ENCODE measurements at regions not wholly inside any gene's neighbourhood (a gene's known extent, or its start where the extent isn't known, plus 50 kb on each side); places are given as distances from the start of the nearest gene placed in this dataset.
A peak's percentile ranks its signal among the peaks of the same experiment; 100 is the strongest.
"Not testable (repeated sequence)": the region's sequence is repeated elsewhere in the genome, so short reads cannot be mapped to it uniquely, and the experiment has no call there.

DNA sequence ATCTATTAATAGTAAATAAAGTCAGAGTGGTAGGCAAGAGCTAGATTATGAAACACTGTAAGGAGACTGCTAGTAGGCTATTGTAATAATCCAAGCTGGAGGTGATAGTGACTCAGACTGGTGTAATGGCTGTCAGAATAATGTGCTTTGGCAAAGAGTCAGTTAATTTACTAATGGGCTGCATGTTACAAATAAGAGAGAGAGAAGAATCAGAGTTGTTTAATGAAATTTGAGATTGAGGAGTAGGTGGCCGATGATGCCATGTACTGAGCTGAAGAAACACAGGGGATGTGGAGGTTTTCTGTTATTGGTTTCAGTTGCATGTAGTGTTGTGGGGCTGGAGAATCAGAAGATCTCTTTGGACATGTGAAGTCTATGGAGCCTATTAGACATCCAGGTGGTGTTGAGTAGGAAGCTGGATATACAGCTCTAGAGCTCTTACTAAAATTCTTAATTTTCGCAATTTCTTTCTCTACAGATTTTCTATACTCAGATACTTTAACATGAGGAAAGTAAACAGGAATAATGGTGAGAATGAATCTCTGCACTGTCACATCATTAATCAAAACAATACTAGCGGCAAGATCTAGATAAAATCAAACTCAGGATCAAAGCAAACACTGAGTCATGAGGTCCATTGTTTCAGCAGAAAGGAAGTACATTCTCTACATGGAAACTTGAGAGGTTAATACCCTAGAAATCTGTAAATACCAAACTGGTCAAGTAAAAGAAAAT lies 167.7 kb downstream of the SIM1 start:
- DNase-seq (ENCODE audit: low read depth in 1 of 2, low spot score in 1 of 2): peak in 1 of 2 donors; percentile 79
- Histone ChIP-seq H3K9me3 (ENCODE audit: low read depth) (no peaks in the 10 kb centered on the region), H3K4me1 (ENCODE audit: low read depth) (no peaks in the 10 kb centered on the region), H3K27me3 (no peaks in the 10 kb centered on the region), H3K27ac (no peak overlapping the region), H3K4me3 (no peak overlapping the region), H3K36me3 (no peaks in the 10 kb centered on the region)
- TF ChIP-seq, protein P1, sequence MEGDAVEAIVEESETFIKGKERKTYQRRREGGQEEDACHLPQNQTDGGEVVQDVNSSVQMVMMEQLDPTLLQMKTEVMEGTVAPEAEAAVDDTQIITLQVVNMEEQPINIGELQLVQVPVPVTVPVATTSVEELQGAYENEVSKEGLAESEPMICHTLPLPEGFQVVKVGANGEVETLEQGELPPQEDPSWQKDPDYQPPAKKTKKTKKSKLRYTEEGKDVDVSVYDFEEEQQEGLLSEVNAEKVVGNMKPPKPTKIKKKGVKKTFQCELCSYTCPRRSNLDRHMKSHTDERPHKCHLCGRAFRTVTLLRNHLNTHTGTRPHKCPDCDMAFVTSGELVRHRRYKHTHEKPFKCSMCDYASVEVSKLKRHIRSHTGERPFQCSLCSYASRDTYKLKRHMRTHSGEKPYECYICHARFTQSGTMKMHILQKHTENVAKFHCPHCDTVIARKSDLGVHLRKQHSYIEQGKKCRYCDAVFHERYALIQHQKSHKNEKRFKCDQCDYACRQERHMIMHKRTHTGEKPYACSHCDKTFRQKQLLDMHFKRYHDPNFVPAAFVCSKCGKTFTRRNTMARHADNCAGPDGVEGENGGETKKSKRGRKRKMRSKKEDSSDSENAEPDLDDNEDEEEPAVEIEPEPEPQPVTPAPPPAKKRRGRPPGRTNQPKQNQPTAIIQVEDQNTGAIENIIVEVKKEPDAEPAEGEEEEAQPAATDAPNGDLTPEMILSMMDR (IDR thresholded peaks at IDR 0.05; ENCODE audit: low read depth, low read length): no peak

DNA sequence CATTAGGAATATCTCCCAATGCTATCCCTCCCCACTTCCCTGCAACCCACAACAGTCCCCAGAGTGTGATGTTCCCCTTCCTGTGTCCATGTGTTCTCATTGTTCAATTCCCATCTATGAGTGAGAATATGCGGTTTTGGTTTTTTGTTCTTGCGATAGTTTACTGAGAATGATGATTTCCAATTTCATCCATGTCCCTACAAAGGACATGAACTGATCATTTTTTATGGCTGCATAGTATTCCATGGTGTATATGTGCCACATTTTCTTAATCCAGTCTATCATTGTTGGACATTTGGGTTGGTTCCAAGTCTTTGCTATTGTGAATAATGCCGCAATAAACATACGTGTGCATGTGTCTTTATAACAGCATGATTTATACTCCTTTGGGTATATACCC lies 169.5 kb downstream of the SIM1 start:
- DNase-seq (ENCODE audit: low read depth in 1 of 2, low spot score in 1 of 2); H3K4me1 ChIP-seq (ENCODE audit: low read depth); H3K9me3 ChIP-seq (ENCODE audit: low read depth); H3K4me3 ChIP-seq; H3K27ac ChIP-seq; H3K36me3 ChIP-seq; H3K27me3 ChIP-seq: not testable (repeated sequence)

DNA sequence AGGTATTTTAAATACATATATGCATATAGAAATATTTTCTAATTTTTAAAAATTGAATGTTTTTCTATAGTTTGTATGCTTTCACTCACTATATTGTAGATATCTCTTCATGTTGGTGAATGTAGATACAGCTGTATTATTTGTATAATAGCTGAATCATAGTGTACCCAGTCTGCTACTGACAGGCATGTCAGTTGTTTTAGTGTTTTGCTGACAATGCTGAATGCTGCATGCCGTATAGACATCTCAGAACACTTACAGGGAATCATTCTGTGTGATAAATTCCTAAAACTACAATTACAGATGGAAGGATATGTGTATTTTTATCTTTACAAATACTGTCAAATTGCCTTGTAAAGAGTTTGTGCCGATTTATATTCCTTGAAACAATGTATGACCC lies 175.4 kb downstream of the SIM1 start:
- Histone ChIP-seq H3K27ac (no peak overlapping the region), H3K4me3 (no peak overlapping the region), H3K36me3 (no peaks in the 10 kb centered on the region), H3K9me3 (ENCODE audit: low read depth) (no peaks in the 10 kb centered on the region), H3K4me1 (ENCODE audit: low read depth) (no peaks in the 10 kb centered on the region), H3K27me3 (no peaks in the 10 kb centered on the region)
- no peak for DNase-seq (ENCODE audit: low read depth in 1 of 2, low spot score in 1 of 2)
- TF ChIP-seq, protein P1 (IDR thresholded peaks at IDR 0.05; ENCODE audit: low read depth, low read length): no peak

DNA sequence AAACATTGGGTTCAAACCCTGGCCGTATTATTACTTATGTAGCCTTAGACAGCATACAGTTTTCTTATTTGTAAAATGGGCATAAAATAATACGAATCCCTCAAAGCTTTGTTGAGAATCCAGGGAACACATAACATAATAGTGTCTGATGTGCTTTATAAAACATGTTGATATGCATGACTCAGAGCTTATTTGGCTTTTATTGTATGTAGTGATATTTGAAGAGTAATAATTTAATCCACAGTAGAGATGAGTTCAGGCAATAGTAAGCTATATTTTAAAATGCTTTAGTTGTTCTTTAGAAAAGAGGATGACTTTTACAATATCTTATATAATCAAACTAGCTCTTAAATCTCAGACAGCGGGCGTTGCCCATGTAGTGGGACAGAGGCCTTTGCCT lies 176.4 kb downstream of the SIM1 start:
- no peak for DNase-seq (ENCODE audit: low read depth in 1 of 2, low spot score in 1 of 2)
- H3K27ac ChIP-seq: no peak overlapping the region
- H3K27me3 ChIP-seq: no peaks in the 10 kb centered on the region
- TF ChIP-seq, protein P1 (IDR thresholded peaks at IDR 0.05; ENCODE audit: low read depth, low read length): no peak
- H3K4me1 ChIP-seq (ENCODE audit: low read depth): no peaks in the 10 kb centered on the region
- H3K36me3 ChIP-seq: no peaks in the 10 kb centered on the region
- H3K4me3 ChIP-seq: no peak overlapping the region
- no peaks in the 10 kb centered on the region for H3K9me3 ChIP-seq (ENCODE audit: low read depth)

DNA sequence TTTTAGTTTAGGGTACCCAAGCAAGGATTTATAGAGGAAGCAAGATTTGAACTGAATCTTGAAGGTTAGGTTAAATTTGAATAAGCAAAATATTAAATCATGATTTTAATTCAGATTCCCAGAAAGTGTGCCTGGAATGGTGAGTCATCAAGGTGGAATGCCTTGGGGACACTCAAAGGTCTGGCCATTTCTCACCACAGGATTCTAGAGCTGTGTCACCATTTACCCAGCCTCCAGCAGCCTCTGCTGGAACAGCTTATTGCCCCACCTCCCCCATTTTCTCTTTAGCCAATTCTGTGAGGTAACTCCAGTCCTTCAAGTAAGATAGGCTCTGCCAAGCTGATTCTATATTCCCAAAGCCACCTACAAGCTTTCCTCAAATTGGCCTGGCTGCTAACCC lies 181.4 kb downstream of the SIM1 start:
- H3K9me3 ChIP-seq (ENCODE audit: low read depth): no peaks in the 10 kb centered on the region
- TF ChIP-seq, protein P1 (IDR thresholded peaks at IDR 0.05; ENCODE audit: low read depth, low read length): no peak
- peak in 1 of 2 donors; percentile 47 for DNase-seq (ENCODE audit: low read depth in 1 of 2, low spot score in 1 of 2)
- no peaks in the 10 kb centered on the region for H3K36me3 ChIP-seq
- H3K27me3 ChIP-seq: no peaks in the 10 kb centered on the region
- no peak overlapping the region for H3K4me3 ChIP-seq
- H3K4me1 ChIP-seq (ENCODE audit: low read depth): no peaks in the 10 kb centered on the region
- no peak overlapping the region for H3K27ac ChIP-seq

DNA sequence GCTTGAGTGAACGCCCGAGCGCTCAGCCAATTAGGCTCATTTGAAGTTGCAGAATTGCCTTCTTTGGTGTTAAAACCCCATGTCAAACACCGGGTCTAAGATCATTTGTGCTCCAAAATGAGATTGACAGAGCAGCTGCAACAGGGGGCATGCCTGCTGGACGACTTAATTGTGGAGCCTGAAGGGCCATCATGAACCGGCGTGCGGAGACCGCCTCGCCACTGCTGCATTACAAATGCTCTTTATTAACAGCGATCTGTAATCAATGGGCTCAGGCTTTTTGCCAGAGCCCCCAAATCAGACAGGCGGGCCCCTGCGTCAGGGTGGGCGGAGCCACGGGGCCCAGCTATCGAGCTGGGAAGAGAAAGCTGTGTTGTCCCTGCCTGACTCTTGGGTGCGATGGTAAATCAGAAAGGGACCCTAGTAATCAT lies 183.2 kb downstream of the SIM1 start:
- TF ChIP-seq, protein P1 (IDR thresholded peaks at IDR 0.05; ENCODE audit: low read depth, low read length): no peak
- Histone ChIP-seq H3K36me3 (no peaks in the 10 kb centered on the region), H3K27me3 (no peaks in the 10 kb centered on the region), H3K4me1 (ENCODE audit: low read depth) (no peaks in the 10 kb centered on the region), H3K9me3 (ENCODE audit: low read depth) (no peaks in the 10 kb centered on the region), H3K4me3 (peak overlapping the region; percentile 7), H3K27ac (no peak overlapping the region)
- DNase-seq (ENCODE audit: low read depth in 1 of 2, low spot score in 1 of 2): peak; percentile 15 to 42
